Brain microvascular endothelial cell (primary cell): ENCODE measurements at regions not wholly inside any gene's neighbourhood (a gene's known extent, or its start where the extent isn't known, plus 50 kb on each side); places are given as distances from the start of the nearest gene placed in this dataset.

ENCODE experiments used
- DNase-seq: peaks from one replicate; pipeline ENCODE4 v3.0.0-alpha.2; 2020
- H3K27ac ChIP-seq: fragments of 250-450 bp; sonication (Bioruptor Pico); 2 replicates; pipeline ENCODE4 v1.5.1; 2020; ENCODE audit warnings: mild to moderate bottlenecking, moderate library complexity
- H3K27me3 ChIP-seq: fragments of 250-450 bp; sonication (Bioruptor Pico); replicated peaks from 2 replicates; pipeline ENCODE4 v1.5.1; 2020; ENCODE audit warnings: mild to moderate bottlenecking
- H3K36me3 ChIP-seq: fragments of 250-450 bp; sonication (Bioruptor Pico); replicated peaks from 2 replicates; pipeline ENCODE4 v1.5.1; 2020; ENCODE audit warnings: mild to moderate bottlenecking
- H3K4me3 ChIP-seq: 2 replicates; pipeline ENCODE4 v1.5.1; 2011; ENCODE audit warnings: low read depth, mild to moderate bottlenecking, control low read depth, low read length, moderate library complexity
- in situ Hi-C: cut with HindIII; loops from 2 replicates; pipeline ENCODE4 v1.10.0; 2017; ENCODE audit warnings: low sequenced_read_pairs, low pct_ligation_motif_present
- TF ChIP-seq, protein P1 (sequence below): IDR thresholded peaks from 2 replicates; pipeline ENCODE4 v1.5.1; 2011; ENCODE audit warnings: low read depth, mild to moderate bottlenecking, moderate library complexity, low read length, control low read depth, inconsistent platforms; ENCODE audit errors: missing control alignments

DNA sequence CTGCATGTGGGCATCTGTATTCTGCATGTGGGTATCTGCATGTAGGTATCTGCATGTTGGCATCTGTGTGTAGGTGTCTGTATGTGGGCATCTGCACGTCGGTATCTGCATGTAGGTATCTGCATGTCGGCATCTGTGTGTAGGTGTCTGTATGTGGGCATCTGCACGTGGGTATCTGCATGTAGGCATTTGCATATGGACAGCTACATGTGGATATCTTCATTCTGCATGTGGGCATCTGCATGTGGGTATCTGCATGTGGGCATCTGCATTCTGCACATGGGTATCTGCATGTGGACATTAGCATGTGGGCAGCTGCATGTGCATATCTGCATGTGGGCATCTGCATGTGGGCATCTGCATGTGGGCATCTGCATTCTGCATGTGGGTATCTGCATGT lies 537.4 kb downstream of the RNF144A start:
- no peak overlapping the region for H3K27ac ChIP-seq
- H3K36me3 ChIP-seq, result no peaks in the 10 kb centered on the region
- TF ChIP-seq, protein P1, sequence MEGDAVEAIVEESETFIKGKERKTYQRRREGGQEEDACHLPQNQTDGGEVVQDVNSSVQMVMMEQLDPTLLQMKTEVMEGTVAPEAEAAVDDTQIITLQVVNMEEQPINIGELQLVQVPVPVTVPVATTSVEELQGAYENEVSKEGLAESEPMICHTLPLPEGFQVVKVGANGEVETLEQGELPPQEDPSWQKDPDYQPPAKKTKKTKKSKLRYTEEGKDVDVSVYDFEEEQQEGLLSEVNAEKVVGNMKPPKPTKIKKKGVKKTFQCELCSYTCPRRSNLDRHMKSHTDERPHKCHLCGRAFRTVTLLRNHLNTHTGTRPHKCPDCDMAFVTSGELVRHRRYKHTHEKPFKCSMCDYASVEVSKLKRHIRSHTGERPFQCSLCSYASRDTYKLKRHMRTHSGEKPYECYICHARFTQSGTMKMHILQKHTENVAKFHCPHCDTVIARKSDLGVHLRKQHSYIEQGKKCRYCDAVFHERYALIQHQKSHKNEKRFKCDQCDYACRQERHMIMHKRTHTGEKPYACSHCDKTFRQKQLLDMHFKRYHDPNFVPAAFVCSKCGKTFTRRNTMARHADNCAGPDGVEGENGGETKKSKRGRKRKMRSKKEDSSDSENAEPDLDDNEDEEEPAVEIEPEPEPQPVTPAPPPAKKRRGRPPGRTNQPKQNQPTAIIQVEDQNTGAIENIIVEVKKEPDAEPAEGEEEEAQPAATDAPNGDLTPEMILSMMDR, result no peak
- no peaks in the 10 kb centered on the region for H3K27me3 ChIP-seq
- DNase-seq, result no peak
- in situ Hi-C loops, result no loop called here
- H3K4me3 ChIP-seq, result no peak overlapping the region

DNA sequence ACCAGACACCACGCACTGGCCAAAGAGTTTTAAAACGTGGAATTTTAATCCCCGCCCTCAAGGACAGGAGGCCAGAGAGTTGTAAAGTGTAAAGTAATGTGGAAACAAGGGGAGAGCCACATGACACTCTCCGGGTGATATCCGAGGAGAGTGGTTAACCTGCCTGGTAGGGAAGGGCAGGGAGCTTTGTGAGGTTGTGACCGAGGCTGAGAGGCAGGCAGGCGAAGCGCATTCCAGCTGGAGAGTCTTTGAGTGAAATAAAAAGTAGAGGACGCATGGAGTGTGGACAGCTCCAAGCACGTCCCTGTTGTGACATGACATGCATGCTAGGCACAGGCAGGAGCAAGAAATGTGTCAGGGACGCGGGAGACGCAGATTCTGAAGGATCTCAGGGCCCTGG lies 539.5 kb downstream of the RNF144A start:
- H3K4me3 ChIP-seq, result no peak overlapping the region
- in situ Hi-C loops, result no loop called here
- H3K36me3 ChIP-seq, result no peaks in the 10 kb centered on the region
- H3K27ac ChIP-seq, result no peak overlapping the region
- DNase-seq, result no peak
- H3K27me3 ChIP-seq, result no peaks in the 10 kb centered on the region
- TF ChIP-seq, protein P1, result no peak

DNA sequence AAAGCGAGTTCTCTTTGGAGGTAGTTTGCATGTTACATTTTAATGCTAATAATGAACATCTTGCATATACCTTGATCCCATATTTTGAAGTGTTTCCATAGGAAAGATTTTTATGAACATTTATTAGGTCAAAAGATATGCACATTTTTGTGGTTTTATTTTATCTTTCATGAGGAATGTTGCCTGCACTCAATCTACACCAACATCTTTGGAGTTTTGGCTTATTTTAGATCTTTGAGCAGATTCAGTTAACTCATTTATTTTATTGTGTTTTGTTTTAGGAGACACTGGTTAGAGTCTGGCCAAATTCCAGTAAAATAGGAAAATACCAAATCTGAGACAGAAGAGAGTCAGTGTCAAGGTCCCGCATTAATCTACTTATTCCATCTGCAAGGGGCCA lies 540.9 kb downstream of the RNF144A start:
- in situ Hi-C loops, result no loop called here
- no peaks in the 10 kb centered on the region for H3K36me3 ChIP-seq
- no peak overlapping the region for H3K27ac ChIP-seq
- no peak overlapping the region for H3K4me3 ChIP-seq
- TF ChIP-seq, protein P1, result no peak
- H3K27me3 ChIP-seq, result no peaks in the 10 kb centered on the region
- DNase-seq, result no peak

DNA sequence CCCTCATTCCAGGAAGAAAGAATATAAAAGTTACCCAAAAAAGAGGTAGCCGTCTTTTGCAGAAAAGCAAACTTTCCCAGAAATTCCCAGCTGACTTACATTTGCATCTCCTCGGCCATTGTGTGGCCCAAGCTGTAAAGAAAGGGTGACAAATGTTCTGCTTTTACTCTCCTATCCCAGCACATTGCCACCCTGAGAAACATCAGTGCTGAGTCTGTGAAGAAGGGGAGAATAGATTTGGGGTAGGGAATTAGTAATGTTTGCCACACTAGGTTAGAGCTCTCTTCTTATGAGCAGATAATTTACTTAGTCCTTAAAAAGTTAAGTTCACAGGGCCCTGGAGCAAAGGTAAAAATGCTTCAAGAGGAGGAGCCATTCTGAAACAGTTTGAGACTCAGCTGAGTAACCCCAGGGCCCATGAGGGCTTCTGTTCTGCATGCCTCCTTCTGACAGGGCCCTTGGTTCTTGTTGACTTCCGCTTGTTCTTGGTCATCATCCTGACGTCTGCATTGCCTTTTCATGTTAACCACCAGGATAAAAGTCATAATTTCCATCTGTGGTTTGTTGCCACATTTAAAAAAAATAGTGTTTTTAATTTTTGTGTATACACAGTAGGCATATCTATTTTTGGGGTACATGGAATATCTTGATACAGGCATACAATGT lies 550.7 kb downstream of the RNF144A start:
- Histone ChIP-seq H3K36me3 (no peaks in the 10 kb centered on the region), H3K27ac (no peak overlapping the region), H3K4me3 (no peak overlapping the region), H3K27me3 (no peaks in the 10 kb centered on the region)
- in situ Hi-C loops, result no loop called here
- TF ChIP-seq, protein P1, result no peak
- DNase-seq, result no peak

DNA sequence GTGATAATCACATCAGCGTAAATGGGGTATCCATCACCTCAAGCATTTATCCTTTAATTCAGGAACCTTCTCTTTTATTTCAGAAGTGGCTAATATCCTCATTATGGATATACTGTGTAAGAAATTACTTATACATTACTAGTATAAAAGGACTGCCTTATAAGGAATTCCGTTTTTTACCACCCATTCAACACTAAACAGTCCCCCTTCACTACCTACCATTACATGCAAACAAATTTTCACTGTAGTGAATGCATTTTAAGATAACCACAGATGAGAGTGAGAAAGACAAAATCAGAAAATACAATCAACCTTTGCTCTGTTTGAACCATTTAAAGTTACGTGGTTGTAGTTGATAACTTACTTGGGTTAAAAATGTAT lies 551.2 kb downstream of the RNF144A start:
- Histone ChIP-seq H3K4me3 (no peak overlapping the region), H3K27me3 (no peaks in the 10 kb centered on the region), H3K36me3 (no peaks in the 10 kb centered on the region), H3K27ac (no peak overlapping the region)
- in situ Hi-C loops, result no loop called here
- no peak for DNase-seq
- TF ChIP-seq, protein P1, result no peak

DNA sequence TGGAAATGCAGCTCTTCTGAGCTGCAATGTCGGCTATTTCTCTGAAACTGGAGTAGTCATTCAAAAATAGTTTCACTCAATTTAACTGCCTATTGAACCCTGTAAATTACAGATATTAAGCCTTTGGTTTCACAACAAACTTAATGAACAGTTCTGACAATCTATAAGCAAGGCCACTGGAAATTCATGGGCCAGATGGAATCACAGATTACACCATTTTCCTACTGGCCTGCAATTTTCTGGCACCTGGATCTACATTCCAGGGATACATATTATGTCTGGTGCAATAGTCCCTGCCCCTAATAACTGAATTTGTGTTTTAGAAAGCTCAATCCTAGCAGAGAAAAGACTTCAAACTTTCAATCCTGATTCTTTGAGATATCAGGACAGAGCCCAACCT lies 551.7 kb downstream of the RNF144A start:
- Histone ChIP-seq H3K27me3 (no peaks in the 10 kb centered on the region), H3K36me3 (no peaks in the 10 kb centered on the region), H3K4me3 (no peak overlapping the region), H3K27ac (no peak overlapping the region)
- in situ Hi-C loops, result no loop called here
- TF ChIP-seq, protein P1, result no peak
- no peak for DNase-seq
